NOMO-1 treated with DMSO at 0.1 percent for 48 hours (cell line): ENCODE measurements at regions not wholly inside any gene's neighbourhood (a gene's known extent, or its start where the extent isn't known, plus 50 kb on each side); places are given as distances from the start of the nearest gene placed in this dataset.
"Not testable (repeated sequence)": the region's sequence is repeated elsewhere in the genome, so short reads cannot be mapped to it uniquely, and the experiment has no call there.

Experiments used
- DNase-seq: peaks from one replicate; lab custom pipeline; 2025; ENCODE audit not compliant: unreplicated experiment; lab: John Stamatoyannopoulos, UW

DNA sequence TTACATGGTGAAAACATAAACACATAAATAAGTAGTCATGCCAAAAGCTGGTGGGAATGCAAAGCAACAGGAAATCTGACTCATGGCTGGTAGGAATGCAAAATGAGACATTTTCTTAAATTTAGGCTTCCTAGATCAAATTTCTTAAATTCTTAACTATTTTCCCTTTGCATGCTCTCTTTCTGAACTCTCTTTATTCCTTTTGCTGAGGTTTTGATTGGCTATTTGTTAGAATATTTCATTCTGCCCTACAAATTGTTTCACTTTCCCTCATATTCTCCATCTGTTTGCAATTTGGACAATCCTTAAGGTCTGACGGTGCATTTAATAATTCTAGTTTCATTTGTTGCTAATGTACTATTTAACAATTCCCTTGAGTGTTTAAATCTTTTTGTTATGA, 437.5 kb upstream of the RGS17 start:
- DNase-seq = no peak

DNA sequence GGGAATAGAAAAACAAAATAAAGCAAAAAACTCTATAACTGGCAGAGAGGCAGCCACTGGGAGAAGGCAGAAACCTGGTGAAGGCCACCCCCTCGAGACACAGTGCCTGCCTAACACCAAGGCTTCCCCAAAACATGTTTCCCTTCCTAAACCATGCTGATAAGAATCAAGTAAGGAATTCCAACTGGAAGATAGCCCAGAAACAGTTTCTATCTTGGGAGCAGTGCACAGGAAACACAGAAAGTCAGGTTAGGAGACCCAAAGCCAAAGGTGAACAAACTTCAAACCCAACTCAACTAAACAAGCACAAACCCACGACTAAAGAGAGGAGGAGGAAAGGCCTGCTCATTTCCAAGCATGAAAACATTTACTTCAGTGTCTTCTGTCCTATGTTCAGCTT, 433.7 kb upstream of the RGS17 start:
- no peak for DNase-seq

DNA sequence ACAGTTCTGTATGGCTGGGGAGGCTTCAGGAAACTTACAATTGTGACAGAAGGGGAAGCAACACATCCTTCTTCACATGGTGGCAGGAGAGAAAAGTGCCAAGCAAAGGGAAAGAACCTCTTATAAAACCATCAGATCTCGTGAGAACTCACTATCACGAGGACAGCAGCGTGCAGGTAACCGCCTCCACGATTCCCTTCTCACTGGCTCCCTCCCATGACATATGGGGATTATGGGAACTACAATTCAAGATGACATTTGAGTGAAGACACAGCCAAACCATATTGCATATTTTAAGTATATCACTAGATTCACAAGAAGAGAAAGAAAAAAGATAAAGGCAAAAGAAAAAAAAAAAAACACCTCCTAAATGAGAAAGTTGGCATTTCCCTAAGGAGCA, 431.9 kb upstream of the RGS17 start:
- DNase-seq = no peak

DNA sequence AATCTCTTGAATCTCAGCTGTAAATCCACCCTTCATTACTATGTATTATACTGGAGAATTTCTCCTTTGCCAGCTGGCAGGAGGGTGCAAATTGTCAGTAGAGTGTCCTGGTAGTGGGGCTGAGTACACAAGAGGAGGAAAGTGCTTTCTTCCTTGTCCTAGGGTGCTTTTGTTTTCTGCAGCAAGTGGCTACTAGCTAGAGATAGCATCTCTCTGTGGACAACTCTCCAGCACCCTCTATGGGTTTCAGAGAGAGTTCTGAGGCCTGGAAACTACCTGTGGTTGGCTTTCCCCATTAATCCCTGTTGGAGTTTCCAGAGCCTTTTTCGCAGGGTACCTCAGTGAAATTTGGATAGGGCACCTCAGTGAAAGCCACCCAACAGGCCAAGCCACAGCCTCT, 422.5 kb upstream of the RGS17 start:
- no peak for DNase-seq

GRCh38 chr6:153539602-153540001, 408.5 kb upstream of the RGS17 start:
- no peak for DNase-seq

DNA sequence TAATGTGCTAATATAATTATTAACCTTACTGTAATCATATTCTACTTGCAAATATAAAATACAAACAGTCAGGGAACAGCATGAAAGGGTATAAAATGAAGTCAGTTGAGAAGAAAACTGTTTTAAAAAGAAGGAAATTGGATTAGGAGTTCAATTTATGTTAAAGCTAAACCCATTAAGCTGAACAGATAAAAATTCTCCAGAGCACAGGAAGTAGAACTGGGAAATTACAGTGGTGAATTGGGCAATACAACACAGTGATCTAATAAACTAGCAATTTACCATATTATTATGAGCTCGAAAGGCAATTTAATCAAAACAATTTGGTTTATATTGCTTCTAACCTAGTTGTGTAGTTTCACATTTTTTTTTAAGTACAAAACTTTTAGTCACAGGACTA, 407.4 kb upstream of the RGS17 start:
- no peak for DNase-seq

GRCh38 chr6:153537422-153537821, 406.3 kb upstream of the RGS17 start:
- no peak for DNase-seq

DNA sequence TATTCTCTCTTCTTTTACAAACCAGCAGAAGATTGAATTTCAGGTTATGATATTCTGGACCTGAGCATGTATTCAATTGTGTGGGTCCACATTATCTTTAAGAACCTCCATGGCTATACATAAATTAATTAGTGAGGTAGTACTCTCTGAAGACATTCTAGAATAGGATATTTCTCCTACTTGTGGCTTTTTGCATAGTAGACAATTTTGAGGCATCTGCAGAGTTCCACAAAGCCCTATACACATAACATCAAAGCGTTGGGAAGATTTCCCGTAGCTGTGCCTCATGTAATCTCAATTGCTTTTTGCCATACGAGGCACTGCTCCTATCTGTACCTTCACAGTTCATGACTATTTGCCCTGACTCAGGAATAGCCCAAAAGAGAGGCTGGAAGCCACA, 395.4 kb upstream of the RGS17 start:
- DNase-seq = no peak

- no peak for DNase-seq
These were observed 394.9 kb upstream of the RGS17 start for GRCh38 chr6:153525998-153526397.

- no peak for DNase-seq
These were observed 392.3 kb upstream of the RGS17 start for GRCh38 chr6:153523390-153523789.

GRCh38 chr6:153511896-153512496, 380.9 kb upstream of the RGS17 start:
- peak; percentile 77 for DNase-seq

DNA sequence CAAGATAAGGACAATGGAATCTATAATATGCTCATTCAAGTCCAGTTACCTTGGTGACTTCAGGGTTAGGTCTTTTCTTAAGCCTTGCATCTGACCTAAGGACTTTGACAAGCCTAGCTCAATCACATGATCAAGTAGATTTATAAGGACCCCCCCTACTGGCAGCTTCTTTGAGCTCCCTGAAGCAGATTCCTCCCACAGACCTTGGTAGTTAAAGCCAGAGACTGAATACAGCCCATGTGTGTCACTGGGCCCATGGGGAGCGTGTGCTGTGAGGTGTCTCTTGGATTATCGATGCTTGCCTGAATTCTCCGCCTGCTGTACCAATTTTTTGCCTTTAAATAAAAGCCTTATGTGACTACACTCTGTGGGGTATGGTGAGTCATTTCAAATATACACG, 372.7 kb upstream of the RGS17 start:
- DNase-seq = no peak

DNA sequence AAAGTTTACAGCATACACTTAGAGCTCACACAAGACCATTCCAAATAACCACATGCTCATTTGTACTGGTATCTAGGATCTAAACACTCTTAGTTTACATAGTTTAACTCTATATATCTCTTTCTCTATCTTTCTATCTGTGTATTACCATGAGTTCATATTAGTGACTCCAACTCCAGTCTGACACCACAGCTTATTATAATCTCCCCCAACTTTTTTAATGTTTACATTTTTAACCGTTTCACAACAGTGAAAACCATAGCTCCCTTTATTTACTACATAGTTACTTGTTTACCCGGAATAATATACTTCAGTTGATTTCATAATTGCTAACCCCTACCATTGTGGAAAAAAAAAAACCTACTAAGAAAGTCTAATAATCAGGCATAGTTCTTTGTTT, 362.4 kb upstream of the RGS17 start:
- no peak for DNase-seq

GRCh38 chr6:153489479-153489878, 358.4 kb upstream of the RGS17 start:
- no peak for DNase-seq

DNA sequence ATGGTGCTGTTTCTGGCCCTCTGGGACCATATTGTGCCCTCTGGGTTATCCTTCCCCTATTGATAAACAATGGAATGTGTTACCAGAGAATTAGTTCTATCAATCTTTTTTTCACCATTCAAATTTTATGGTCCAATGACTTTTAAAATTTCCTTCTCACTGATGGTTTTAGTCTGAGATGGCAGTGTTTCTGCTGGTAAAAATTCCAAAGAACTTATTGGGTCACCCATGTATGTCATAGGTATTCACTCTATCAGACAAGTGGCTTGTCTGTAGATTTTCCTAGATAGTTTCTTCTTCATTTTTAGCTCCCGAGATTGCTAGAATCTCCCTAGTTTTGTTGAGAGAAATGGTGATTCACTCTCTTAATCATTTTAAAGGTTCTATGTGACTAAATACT, 357.2 kb upstream of the RGS17 start:
- no peak for DNase-seq

DNA sequence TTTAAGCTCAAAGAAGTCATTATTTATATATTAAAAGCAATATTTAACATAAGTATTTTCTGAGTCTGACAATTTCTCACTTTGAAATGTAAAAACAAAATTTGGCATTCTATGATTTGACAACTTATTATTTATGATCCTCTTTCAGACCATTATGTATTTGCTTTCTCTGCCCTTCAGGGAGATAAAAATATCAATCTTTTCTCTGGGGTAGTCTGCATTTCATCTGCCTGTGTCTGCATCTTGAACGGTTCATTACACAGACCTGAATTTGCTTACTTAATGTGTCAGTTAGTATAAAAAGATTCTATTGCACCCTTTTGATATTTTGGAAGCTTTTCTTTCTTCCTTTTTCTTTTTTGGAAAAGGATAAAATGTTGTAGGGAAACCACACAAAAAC, 354.0 kb upstream of the RGS17 start:
- DNase-seq = no peak

DNA sequence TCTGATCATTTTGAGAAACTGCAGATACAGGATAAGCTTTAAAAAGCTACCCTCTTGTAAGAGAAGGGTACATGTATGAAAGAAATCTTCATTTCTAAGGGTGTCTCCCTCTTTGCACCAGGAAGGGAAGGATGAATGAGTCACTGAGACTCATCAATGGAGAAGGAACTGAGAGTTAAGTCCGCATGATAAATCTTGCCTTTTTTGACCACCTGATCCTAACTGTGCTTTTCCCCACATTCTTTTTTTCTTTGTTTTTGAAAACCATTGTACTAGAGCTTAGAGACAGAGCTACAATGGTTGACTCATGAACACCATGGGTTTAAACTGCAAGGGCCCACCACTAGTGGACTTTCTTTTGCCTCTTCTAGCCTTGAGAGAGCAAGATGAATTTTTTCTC, 353.0 kb upstream of the RGS17 start:
- no peak for DNase-seq

- DNase-seq = no peak
These were observed 345.2 kb upstream of the RGS17 start for GRCh38 chr6:153476243-153476642.

DNA sequence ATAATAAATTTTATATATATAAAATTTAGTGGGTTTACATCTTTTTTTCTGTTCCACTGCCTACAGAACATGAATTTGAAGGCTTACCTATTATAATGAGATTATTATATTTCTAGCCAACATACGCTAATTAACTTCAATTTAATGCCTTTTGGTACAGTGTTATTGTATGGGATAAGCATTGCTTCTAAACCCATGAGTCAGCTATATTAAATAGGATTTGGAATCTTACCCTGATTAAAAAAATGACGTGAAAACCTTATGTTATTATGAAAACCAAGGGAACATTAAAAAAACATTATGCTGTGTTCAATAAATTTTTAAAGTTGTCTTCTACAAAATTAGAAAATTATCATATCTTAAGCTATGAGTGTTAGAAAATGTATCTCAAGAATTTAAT, 334.0 kb upstream of the RGS17 start:
- DNase-seq = no peak

DNA sequence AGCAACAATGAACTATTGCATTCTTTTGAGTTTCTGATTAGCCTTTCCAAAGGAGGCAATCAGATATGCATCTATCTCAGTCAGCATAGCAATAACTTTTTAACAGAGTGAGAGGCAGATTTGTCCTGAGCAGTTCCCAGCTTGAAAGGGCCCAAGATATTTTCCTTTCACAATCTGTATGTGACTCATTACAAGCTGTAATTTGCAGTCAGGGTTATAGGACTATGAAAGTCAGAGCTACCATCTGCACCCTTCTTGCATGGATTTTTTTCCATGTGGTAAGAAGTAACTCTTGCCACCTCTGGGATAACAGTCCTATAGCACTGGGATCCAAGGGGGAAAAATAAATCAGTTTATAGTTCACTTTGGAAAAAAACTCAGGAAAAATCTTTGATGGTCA, 318.2 kb upstream of the RGS17 start:
- DNase-seq = no peak

DNA sequence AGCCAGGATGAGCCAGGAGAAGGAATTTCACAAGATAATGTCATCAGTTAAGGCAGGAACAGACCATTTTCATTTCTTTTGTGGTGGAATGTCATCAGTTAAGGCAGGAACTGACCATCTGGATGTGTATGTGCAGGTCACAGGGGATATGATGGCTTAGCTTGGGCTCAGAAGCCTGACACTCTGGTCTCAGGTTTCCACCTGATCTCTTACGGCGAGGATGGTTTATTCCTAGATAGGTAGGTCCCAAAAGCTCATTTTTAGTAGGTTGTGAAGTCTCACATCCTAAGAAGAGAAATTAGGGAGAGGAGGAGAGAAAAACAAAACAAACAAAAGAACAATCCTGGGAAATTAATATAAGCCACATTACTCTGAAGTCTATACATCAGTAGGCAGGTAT, 311.7 kb upstream of the RGS17 start:
- not testable (repeated sequence) for DNase-seq

DNA sequence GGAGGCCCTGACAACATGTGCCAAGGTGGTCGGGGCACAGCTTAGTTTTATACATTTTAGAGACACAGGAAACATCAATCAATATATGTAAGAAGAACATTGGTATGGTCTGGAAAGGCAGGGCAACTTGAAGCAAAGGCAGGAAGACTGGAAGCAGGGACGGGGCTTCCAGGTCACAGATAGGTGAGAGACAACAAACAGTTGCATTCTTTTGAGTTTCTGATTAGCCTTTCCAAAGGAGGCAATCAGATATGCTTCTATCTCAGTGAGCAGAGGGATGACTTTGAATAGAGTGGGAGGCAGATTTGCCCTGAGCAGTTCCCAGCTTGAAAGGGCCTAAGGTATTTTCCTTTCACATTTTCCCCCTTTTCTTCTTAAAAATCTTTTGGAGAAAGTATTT, 311.0 kb upstream of the RGS17 start:
- no peak for DNase-seq

DNA sequence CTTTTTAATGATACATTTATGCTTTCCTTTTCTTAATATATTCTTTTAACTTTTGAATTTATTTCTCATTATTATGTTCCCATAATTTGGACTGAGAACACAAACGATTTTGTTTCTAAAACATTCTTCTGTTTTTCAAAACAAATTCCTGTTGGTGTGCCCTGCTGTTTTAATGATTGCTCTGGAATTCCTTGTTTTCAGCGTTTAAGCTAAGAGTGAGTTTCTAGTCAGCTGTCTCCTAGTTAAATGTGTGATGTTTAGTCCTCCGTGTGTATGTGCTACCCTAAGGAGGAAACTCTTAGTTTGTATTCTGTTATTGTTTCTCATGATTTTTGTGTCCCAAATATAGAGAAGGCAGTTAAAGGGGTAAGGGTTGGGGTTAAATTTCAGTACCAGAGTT, 306.1 kb upstream of the RGS17 start:
- DNase-seq = no peak

DNA sequence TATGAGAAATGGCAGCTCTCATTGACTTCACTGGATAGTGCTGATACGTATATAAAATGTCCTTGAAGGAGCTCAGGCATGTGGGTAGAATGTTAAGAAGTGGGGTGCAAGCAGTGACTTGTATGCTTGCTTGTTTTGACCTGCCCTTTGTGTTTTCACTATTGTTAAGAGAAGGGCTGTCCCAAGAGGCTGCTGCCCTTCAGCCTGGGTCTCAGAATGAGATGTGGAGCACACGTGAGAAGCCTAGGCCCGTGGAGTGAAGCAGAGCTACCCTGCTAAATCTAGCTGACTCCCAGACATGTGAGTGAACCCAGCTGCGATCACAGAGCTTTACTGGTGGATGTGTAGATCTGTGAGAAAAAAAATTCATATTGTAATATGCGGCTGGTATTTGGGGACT, 305.3 kb upstream of the RGS17 start:
- no peak for DNase-seq
